WTC11 (cell line): ENCODE measurements at regions not wholly inside any gene's neighbourhood (a gene's known extent, or its start where the extent isn't known, plus 50 kb on each side); places are given as distances from the start of the nearest gene placed in this dataset.

ENCODE experiments used
- CBFB ChIP-seq: sonication (generic); formaldehyde crosslinking; IDR thresholded peaks from 2 replicates; pipeline ENCODE4 v1.8.1; 2022; ENCODE audit warnings: mild to moderate bottlenecking, low read depth, missing genetic modification reagents
- CREB1 ChIP-seq: sonication (generic); formaldehyde crosslinking; IDR thresholded peaks from 2 replicates; pipeline ENCODE4 v1.8.0; 2023; ENCODE audit warnings: mild to moderate bottlenecking, missing genetic modification reagents
- JUN ChIP-seq: sonication (generic); formaldehyde crosslinking; IDR thresholded peaks from 2 replicates; pipeline ENCODE4 v1.8.0; 2023; ENCODE audit warnings: mild to moderate bottlenecking, missing genetic modification reagents
- NR2C2 ChIP-seq: sonication (generic); formaldehyde crosslinking; IDR thresholded peaks from 2 replicates; pipeline ENCODE4 v1.8.0; 2022; ENCODE audit warnings: mild to moderate bottlenecking, missing genetic modification reagents
- TEAD4 ChIP-seq: sonication (generic); formaldehyde crosslinking; IDR thresholded peaks from 2 replicates; pipeline ENCODE4 v1.8.0; 2022; ENCODE audit warnings: mild to moderate bottlenecking, missing genetic modification reagents
- ZNF232 ChIP-seq: sonication (generic); formaldehyde crosslinking; IDR thresholded peaks from 2 replicates; pipeline ENCODE4 v1.8.0; 2022; ENCODE audit warnings: mild to moderate bottlenecking, missing genetic modification reagents
- ZNF263 ChIP-seq: sonication (generic); formaldehyde crosslinking; IDR thresholded peaks from 2 replicates; pipeline ENCODE4 v1.8.1; 2022; ENCODE audit warnings: low read depth, mild to moderate bottlenecking, moderate library complexity, missing genetic modification reagents
- ZNF317 ChIP-seq: sonication (generic); formaldehyde crosslinking; IDR thresholded peaks from 2 replicates; pipeline ENCODE4 v1.8.1; 2023; ENCODE audit warnings: low read depth, mild to moderate bottlenecking, moderate library complexity, missing genetic modification reagents, borderline replicate concordance
- TF ChIP-seq, protein P1 (sequence below): fragments of 250-450 bp; sonication (Bioruptor Pico); IDR thresholded peaks from 2 replicates; pipeline ENCODE4 v1.8.0; 2021; ENCODE audit warnings: mild to moderate bottlenecking
- TF ChIP-seq, protein P2 (sequence below): fragments of 200-600 bp; IDR thresholded peaks from 2 replicates; pipeline ENCODE4 v1.8.0; 2022; ENCODE audit warnings: antibody characterized with exemption

DNA sequence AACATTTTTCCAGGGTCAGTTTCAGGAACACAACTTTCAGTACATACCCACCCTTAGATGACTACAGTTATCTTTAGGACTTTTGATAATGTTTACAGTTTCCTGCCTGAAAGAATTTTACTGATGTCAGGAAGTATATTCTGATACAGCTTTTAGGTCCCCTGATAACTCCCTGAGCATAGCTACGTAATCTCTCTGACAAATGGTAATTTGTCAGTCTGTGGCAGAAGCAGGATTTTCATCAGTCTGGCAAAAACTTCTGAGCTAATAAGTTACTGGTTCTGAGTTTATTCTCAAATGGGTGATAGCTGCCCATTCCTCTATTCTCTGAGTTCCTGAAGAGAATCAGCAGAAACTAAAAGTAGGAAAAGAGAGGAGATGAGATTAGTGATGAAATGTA lies 270.1 kb upstream of the MTPN start:
- TF ChIP-seq TEAD4 (CRISPR knock-in tag) (no peak), ZNF232 (CRISPR knock-in tag) (no peak), JUN (CRISPR knock-in tag) (no peak), CREB1 (CRISPR knock-in tag) (no peak), ZNF263 (no peak), CBFB (no peak), NR2C2 (CRISPR knock-in tag) (no peak), ZNF317 (no peak)
- TF ChIP-seq, protein P1, sequence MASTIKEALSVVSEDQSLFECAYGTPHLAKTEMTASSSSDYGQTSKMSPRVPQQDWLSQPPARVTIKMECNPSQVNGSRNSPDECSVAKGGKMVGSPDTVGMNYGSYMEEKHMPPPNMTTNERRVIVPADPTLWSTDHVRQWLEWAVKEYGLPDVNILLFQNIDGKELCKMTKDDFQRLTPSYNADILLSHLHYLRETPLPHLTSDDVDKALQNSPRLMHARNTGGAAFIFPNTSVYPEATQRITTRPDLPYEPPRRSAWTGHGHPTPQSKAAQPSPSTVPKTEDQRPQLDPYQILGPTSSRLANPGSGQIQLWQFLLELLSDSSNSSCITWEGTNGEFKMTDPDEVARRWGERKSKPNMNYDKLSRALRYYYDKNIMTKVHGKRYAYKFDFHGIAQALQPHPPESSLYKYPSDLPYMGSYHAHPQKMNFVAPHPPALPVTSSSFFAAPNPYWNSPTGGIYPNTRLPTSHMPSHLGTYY = no peak
- TF ChIP-seq, protein P2, sequence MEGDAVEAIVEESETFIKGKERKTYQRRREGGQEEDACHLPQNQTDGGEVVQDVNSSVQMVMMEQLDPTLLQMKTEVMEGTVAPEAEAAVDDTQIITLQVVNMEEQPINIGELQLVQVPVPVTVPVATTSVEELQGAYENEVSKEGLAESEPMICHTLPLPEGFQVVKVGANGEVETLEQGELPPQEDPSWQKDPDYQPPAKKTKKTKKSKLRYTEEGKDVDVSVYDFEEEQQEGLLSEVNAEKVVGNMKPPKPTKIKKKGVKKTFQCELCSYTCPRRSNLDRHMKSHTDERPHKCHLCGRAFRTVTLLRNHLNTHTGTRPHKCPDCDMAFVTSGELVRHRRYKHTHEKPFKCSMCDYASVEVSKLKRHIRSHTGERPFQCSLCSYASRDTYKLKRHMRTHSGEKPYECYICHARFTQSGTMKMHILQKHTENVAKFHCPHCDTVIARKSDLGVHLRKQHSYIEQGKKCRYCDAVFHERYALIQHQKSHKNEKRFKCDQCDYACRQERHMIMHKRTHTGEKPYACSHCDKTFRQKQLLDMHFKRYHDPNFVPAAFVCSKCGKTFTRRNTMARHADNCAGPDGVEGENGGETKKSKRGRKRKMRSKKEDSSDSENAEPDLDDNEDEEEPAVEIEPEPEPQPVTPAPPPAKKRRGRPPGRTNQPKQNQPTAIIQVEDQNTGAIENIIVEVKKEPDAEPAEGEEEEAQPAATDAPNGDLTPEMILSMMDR = no peak
